ENCODE measurements at regions not wholly inside any gene's neighbourhood (a gene's known extent, or its start where the extent isn't known, plus 50 kb on each side); places are given as distances from the start of the nearest gene placed in this dataset.
"Not testable (repeated sequence)": the region's sequence is repeated elsewhere in the genome, so short reads cannot be mapped to it uniquely, and the experiment has no call there.

DNA sequence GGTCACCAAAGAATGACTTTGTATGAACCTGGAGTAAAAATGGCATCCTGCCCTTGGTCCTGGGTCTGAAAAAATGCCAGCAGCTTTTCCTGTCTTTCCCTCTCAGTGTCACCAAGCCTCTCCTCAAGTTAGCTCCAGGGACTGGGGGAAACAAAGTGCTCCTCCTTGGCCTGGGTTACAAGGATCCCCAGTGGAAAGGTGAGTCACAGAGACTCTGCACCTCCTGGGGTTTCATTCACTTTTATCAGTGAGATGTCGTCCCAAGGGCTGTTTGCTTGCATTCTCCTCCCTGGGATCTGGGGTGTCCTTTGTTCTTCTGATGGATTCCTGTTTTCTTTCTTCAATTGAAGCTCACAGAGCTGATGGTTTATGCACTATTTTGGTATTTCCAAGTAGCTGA lies 93.2 kb upstream of the CSNK1A1L start:
- intact Hi-C loops (cut with DNase I): no loop called here
- no peak for DNase-seq (ENCODE audit: low spot score)

GRCh38 chr13:37195621-37196020 lies 90.2 kb upstream of the CSNK1A1L start:
- intact Hi-C loops (cut with DNase I): no loop called here
- no peak for DNase-seq (ENCODE audit: low spot score)

DNA sequence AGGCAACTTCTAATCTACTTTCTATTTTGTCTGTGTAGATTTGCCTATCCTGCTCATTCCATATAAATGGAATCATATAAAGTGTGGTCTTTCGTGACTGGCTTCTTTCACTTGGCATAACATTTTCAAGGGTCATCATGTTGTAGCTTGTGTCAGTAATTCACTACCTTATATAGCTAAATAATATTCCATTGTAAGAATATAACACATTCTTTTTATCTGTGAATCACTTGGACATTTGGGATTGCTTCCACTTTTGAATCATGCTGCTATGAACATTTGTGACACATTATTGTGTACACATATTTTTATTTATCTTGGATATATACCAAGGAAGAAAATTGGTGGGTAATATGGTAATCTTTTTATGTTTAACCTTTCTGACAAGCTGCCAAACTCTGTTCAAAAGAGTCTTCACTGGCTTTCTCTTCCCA lies 89.0 kb upstream of the CSNK1A1L start:
- DNase-seq (ENCODE audit: low spot score): no peak
- intact Hi-C loops (cut with DNase I): no loop called here

DNA sequence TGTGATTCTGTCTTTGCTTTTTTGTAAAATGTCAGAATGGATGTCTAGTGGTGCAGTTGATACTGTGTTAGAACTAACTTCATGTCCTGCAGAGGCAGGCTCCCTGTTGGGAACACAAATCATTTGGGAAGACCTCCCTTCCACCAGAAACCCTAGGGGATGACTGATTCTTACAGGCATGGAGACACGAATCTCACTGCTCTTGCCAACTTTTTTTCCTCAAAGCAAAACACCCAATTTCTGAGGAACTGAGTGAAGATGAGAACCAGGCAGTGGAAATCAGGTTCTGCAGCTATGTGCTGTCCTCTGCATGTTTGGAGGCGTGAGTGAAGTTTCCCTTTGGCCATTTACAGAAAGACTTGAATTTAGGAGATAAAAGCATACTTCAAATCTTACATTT lies 87.5 kb upstream of the CSNK1A1L start:
- intact Hi-C loops (cut with DNase I): no loop called here

DNA sequence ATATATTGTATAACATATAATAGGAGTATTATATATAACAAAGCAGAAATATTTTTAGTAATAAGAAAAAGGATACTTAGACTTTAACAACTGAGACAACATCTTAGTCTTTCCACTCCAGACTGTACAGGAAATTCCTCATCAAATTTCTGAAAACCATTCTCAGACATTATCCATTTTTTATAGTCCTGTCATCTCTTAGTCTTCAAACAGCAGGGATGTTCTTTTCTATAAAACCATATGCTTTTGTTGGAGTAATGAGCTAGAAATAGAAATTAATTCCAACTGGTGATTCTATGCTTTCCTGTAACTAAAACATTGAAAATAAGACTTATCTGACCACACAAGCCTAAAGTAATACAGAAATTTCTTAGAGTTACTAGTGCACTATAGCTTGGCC lies 82.2 kb upstream of the CSNK1A1L start:
- no peak for DNase-seq (ENCODE audit: low spot score)
- intact Hi-C loops (cut with DNase I): no loop called here

More for the DNA sequence above, 87.5 kb upstream of the CSNK1A1L start:
- no peak for DNase-seq (ENCODE audit: low spot score)

GRCh38 chr13:37187105-37187504 lies 81.6 kb upstream of the CSNK1A1L start:
- no peak for DNase-seq (ENCODE audit: low spot score)
- intact Hi-C loops (cut with DNase I): no loop called here

- intact Hi-C loops (cut with DNase I): no loop called here
- DNase-seq (ENCODE audit: low spot score): no peak
Measured at GRCh38 chr13:37181620-37182019, 76.2 kb upstream of the CSNK1A1L start.

DNA sequence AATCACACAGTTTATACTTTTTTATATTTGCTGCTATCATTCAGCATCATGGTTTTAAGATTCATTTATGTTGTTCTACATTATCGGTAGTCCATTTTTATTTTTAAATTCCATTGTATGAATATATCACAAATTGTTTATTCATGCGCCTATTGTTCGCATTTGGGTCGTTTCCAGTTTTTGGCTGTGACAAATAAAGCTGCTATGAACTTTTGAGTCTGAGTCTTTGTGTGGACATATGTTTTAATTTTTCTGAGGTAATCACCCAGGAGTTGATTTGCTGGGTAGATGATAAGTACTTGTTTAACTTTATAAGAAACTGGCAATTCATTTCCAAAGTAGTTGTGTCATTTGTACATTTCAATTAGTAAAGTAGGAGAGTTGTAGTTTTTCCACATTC lies 74.2 kb upstream of the CSNK1A1L start:
- intact Hi-C loops (cut with DNase I): no loop called here
- no peak for DNase-seq (ENCODE audit: low spot score)

DNA sequence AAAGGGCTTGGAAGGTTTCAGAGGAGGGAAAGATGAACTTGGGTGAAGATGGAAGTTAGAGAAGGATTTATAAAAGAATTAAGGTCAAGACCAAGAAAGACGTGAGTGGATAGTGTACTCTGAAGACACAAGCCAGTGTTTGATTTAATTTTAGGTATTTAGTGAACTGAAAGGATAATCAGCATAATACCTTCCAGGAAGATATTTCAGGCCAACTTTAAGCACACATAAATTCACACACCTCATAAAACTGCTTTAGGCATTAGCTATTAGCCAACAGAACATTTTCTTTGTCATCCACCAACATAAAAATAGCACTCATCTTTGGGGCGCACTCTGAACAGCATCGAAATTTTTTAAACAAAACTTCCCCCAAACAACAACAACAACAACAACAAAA lies 71.7 kb upstream of the CSNK1A1L start:
- intact Hi-C loops (cut with DNase I): no loop called here
- no peak for DNase-seq (ENCODE audit: low spot score)

DNA sequence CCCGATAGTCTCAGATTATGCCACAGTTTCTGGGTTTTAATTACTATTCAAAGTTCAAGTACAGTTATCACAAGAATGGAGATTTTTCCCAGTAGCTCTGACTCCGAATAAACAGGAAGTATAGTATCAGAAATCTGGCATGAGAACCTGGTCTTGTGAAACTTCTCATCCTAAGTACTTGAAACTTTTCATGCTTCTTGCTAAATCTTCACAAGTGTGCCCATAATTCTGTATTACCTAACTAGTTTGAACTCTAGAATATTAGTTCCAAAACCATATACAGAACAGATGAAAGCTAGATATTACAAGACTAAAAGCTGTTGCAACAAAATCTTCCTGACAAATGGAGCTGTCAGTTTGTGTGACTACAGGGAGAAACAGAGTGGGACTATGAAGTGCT lies 70.5 kb upstream of the CSNK1A1L start:
- no peak for DNase-seq (ENCODE audit: low spot score)
- intact Hi-C loops (cut with DNase I): no loop called here

GRCh38 chr13:37173214-37173613 lies 67.8 kb upstream of the CSNK1A1L start:
- DNase-seq (ENCODE audit: low spot score): no peak
- intact Hi-C loops (cut with DNase I): no loop called here

DNA sequence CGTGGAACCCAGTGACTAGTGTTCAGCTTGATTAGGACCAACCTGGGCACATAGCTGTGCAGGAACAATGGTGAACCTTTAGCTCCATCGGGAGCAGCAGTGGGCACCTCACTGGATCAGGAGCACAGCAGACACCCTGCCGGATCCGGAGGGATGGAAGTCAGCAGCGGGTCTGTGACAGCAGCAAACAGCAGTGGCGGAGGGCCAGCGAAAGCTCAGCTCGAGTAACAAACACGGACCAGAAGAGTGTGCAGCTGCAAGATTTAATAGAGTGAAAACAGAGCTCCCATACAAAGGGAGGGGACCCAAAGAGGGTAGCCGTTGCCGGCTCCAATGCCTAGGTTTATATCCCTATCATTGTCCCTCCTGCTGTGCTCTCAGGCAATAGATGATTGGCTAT lies 66.8 kb upstream of the CSNK1A1L start:
- DNase-seq (ENCODE audit: low spot score); intact Hi-C loops (cut with DNase I): not testable (repeated sequence)

DNA sequence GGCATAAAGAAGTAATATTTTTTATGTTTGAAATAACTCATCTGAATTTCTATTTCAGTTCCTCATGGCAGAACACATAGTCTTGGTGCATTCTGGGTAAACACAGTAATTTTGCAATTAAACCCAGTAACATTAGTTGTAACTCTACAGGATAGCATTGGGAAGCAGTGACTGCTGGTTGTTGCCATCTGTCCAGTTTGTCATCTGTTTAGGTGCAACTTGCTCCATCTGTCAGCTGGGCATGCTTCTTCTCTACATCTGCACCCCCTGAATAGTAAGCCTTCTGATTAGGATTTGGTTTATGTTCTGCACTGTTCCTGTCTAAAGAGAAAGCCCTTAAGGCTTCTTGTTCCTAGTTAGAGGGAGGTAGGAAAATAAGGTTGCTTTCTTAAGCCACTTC lies 63.5 kb upstream of the CSNK1A1L start:
- no peak for DNase-seq (ENCODE audit: low spot score)
- intact Hi-C loops (cut with DNase I): no loop called here

- intact Hi-C loops (cut with DNase I): no loop called here
- DNase-seq (ENCODE audit: low spot score): no peak
Measured at GRCh38 chr13:37168151-37168550, 62.7 kb upstream of the CSNK1A1L start.

GRCh38 chr13:37164635-37165034 lies 59.2 kb upstream of the CSNK1A1L start:
- intact Hi-C loops (cut with DNase I): no loop called here
- DNase-seq (ENCODE audit: low spot score): no peak

- intact Hi-C loops (cut with DNase I): no loop called here
- no peak for DNase-seq (ENCODE audit: low spot score)
Measured at GRCh38 chr13:37163641-37164265, 58.3 kb upstream of the CSNK1A1L start.

- DNase-seq (ENCODE audit: low spot score): no peak
- intact Hi-C loops (cut with DNase I): no loop called here
Measured at GRCh38 chr13:37158481-37158880, 53.0 kb upstream of the CSNK1A1L start.

GRCh38 chr13:37155613-37156097 lies 50.2 kb upstream of the CSNK1A1L start:
- DNase-seq (ENCODE audit: low spot score); intact Hi-C loops (cut with DNase I): not testable (repeated sequence)
